B cell (primary cell): ENCODE measurements at regions not wholly inside any gene's neighbourhood (a gene's known extent, or its start where the extent isn't known, plus 50 kb on each side); places are given as distances from the start of the nearest gene placed in this dataset.

ENCODE experiments used
- ATAC-seq: fragments of 200-7000 bp; cut with Tn5 transposase; one replicate; pipeline ENCODE4 v1.10.0; 2021; ENCODE audit warnings: low read depth, mild to moderate bottlenecking, moderate number of reproducible peaks, moderate library complexity
- CTCF ChIA-PET: fragments of 350-600 bp; sonication (Branson Sonifier 250); formaldehyde crosslinking; loops from one replicate; lab custom pipeline; 2021; ENCODE audit warnings: antibody characterized with exemption, inconsistent platforms; lab: Charles Lee
- POLR2A ChIA-PET: fragments of 350-600 bp; sonication (Branson Sonifier 250); formaldehyde crosslinking; loops from one replicate; lab custom pipeline; 2021; ENCODE audit warnings: antibody characterized with exemption; lab: Charles Lee
- DNase-seq: peaks from one replicate; pipeline ENCODE4 v3.0.0; 2013
- H2AFZ ChIP-seq: 2 replicates; pipeline ENCODE4 v1.6.1; 2012; ENCODE audit warnings: mild to moderate bottlenecking, low read depth, low read length; ENCODE audit not compliant: insufficient read depth, poor library complexity, severe bottlenecking
- H3K27ac ChIP-seq, 2 donors: 1 replicate in 1 of 2; 2 replicates in 1 of 2; pipeline ENCODE4 v1.5.1; 2012 to 2013; ENCODE audit warnings: low read length in 2 of 2, mild to moderate bottlenecking in 2 of 2, moderate library complexity in 1 of 2
- H3K27me3 ChIP-seq, 4 experiments: fragments of 200-600 bp in 1 of 4; sonication (generic) in 1 of 4; replicated peaks in 1 of 4; 1 replicate in 2 of 4; 2 replicates in 2 of 4; pipeline versions ENCODE4 v1.6.1 to v1.7.0; 2013 to 2016; ENCODE audit warnings: low read length in 3 of 4, mild to moderate bottlenecking in 2 of 4, mixed read lengths in 1 of 4, moderate library complexity in 1 of 4; ENCODE audit not compliant: insufficient read depth in 4 of 4, control insufficient read depth in 3 of 4; ENCODE audit errors: control extremely low read depth in 1 of 4
- H3K36me3 ChIP-seq, 2 experiments: replicated peaks in 1 of 2; 1 replicate in 1 of 2; 2 replicates in 1 of 2; pipeline versions ENCODE4 v1.6.1 to v1.7.1; 2013; ENCODE audit warnings: low read length in 1 of 2; ENCODE audit not compliant: insufficient read depth in 2 of 2, control insufficient read depth in 1 of 2; ENCODE audit errors: control extremely low read depth in 1 of 2, extremely low read depth in 1 of 2
- H3K4me1 ChIP-seq, 2 donors: fragments of 200-600 bp in 1 of 2; sonication (generic) in 1 of 2; 1 replicate in 1 of 2; 2 replicates in 1 of 2; pipeline versions ENCODE4 v1.5.1 to v1.6.1; 2013 to 2017; ENCODE audit warnings: low read length in 2 of 2; ENCODE audit not compliant: control insufficient read depth in 2 of 2, insufficient read depth in 2 of 2
- H3K4me2 ChIP-seq: replicated peaks from 2 replicates; pipeline ENCODE3; 2012; ENCODE audit warnings: mild to moderate bottlenecking, low read depth, low read length; ENCODE audit not compliant: poor library complexity, severe bottlenecking
- H3K4me3 ChIP-seq, 5 experiments: fragments of 200-600 bp in 1 of 5; sonication (generic) in 1 of 5; 1 replicate in 3 of 5; 2 replicates in 2 of 5; pipeline versions ENCODE4 v1.5.1 to v1.7.0; 2011 to 2016; ENCODE audit warnings: low read length in 4 of 5, mild to moderate bottlenecking in 4 of 5, low read depth in 2 of 5, control low read depth in 1 of 5, moderate library complexity in 1 of 5; ENCODE audit not compliant: insufficient read depth in 1 of 5; ENCODE audit errors: control extremely low read depth in 1 of 5, extremely low read depth in 1 of 5
- H3K79me2 ChIP-seq: fragments of 200-600 bp; sonication (generic); one replicate; pipeline ENCODE4 v1.6.0; 2016; ENCODE audit warnings: low read length; ENCODE audit not compliant: control insufficient read depth, insufficient read depth
- H3K9ac ChIP-seq: fragments of 200-600 bp; sonication (generic); 2 replicates; pipeline ENCODE4 v1.6.1; 2017; ENCODE audit warnings: mild to moderate bottlenecking, low read length, moderate library complexity
- H3K9me3 ChIP-seq, 3 donors: one replicate each; pipeline versions ENCODE4 v1.6.1 to v1.7.1; 2013; ENCODE audit warnings: low read length in 2 of 3; ENCODE audit not compliant: control insufficient read depth in 2 of 3, insufficient read depth in 1 of 3; ENCODE audit errors: control extremely low read depth in 1 of 3
- H4K20me1 ChIP-seq: 2 replicates; pipeline ENCODE4 v1.6.0; 2012; ENCODE audit warnings: mild to moderate bottlenecking, low read length; ENCODE audit not compliant: insufficient read depth, control insufficient read depth, poor library complexity, severe bottlenecking
- H3K27ac Mint-ChIP-seq: one replicate; pipeline ENCODE4 v1.8.0; 2021; ENCODE audit warnings: mixed read lengths
- H3K27me3 Mint-ChIP-seq: one replicate; pipeline ENCODE4 v1.8.0; 2021; ENCODE audit warnings: mixed read lengths
- H3K4me1 Mint-ChIP-seq: one replicate; pipeline ENCODE4 v1.8.0; 2021; ENCODE audit warnings: mixed read lengths
- H3K4me3 Mint-ChIP-seq: one replicate; pipeline ENCODE4 v1.8.0; 2021; ENCODE audit warnings: mixed read lengths
- H3K9me3 Mint-ChIP-seq: one replicate; pipeline ENCODE4 v1.8.0; 2022; ENCODE audit warnings: mixed read lengths; ENCODE audit not compliant: insufficient read depth
- CTCF ChIP-seq: fragments of 200-600 bp; IDR thresholded peaks from one replicate; pipeline ENCODE4 v1.8.0; 2022; ENCODE audit warnings: antibody characterized with exemption, mild to moderate bottlenecking
- EZH2 ChIP-seq: IDR thresholded peaks from 2 replicates; pipeline ENCODE4 v1.6.1; 2012; ENCODE audit warnings: borderline replicate concordance, low read depth, mild to moderate bottlenecking, moderate library complexity, low read length; ENCODE audit not compliant: insufficient read depth, poor library complexity, severe bottlenecking
- WGBS: methylation state at CpG from one replicate; pipeline ENCODE4 v1.1.5; 2013; ENCODE audit warnings: missing lambda C conversion rate; ENCODE audit not compliant: insufficient coverage; 5-methylcytosine and 5-hydroxymethylcytosine counted together
- intact Hi-C: fragments of 100-400 bp; cut with micrococcal nuclease; formaldehyde crosslinking; loops from one replicate; pipeline ENCODE4 v1.10.0; 2022

- Histone ChIP-seq H3K27me3 (no peaks in the 10 kb centered on the region), H3K36me3 (no peaks in the 10 kb centered on the region), H2AFZ (no peak overlapping the region), H3K4me1 (no peaks in the 10 kb centered on the region), H3K4me3 (no peak overlapping the region), H3K9ac (no peak overlapping the region), H3K79me2 (no peaks in the 10 kb centered on the region), H3K9me3 (no peaks in the 10 kb centered on the region), H3K27ac (no peak overlapping the region), H4K20me1 (no peaks in the 10 kb centered on the region), H3K4me2 (no peak overlapping the region)
- peaks cover 2% of the 10 kb centered on the region for H3K9me3 Mint-ChIP-seq
- WGBS, result no CpG with 5 or more reads among the region's 4 CpGs
- intact Hi-C loops, result no loop called here
- POLR2A ChIA-PET, result no interaction called here
- TF ChIP-seq EZH2 (no peak), CTCF (no peak)
- H3K27me3 Mint-ChIP-seq, result no peaks in the 10 kb centered on the region
- CTCF ChIA-PET, result no interaction called here
- H3K4me3 Mint-ChIP-seq, result no peak overlapping the region
- H3K27ac Mint-ChIP-seq, result no peak overlapping the region
- DNase-seq (no peak), ATAC-seq (no peak)
- H3K4me1 Mint-ChIP-seq, result no peaks in the 10 kb centered on the region
These were observed 116.1 kb upstream of the BNC2 start for GRCh38 chr9:16986556-16986955.

- no peak overlapping the region for H3K9ac ChIP-seq
- H2AFZ ChIP-seq, result no peak overlapping the region
- DNase-seq (no peak), ATAC-seq (no peak)
- Mint-ChIP-seq H3K4me1 (no peaks in the 10 kb centered on the region), H3K4me3 (no peak overlapping the region), H3K27ac (no peak overlapping the region), H3K9me3 (no peaks in the 10 kb centered on the region), H3K27me3 (no peaks in the 10 kb centered on the region)
- no peaks in the 10 kb centered on the region for H3K9me3 ChIP-seq
- H3K4me3 ChIP-seq, result no peak overlapping the region
- H3K4me2 ChIP-seq, result no peak overlapping the region
- H3K36me3 ChIP-seq, result no peaks in the 10 kb centered on the region
- intact Hi-C loops, result no loop called here
- no peak overlapping the region for H3K27ac ChIP-seq
- H4K20me1 ChIP-seq, result no peaks in the 10 kb centered on the region
- TF ChIP-seq CTCF, result no peak
- TF ChIP-seq EZH2, result no peak
- 83% methylated on average over 4 of the region's 12 CpGs for WGBS
- CTCF ChIA-PET, result no interaction called here
- no peaks in the 10 kb centered on the region for H3K27me3 ChIP-seq
- POLR2A ChIA-PET, result no interaction called here
- H3K79me2 ChIP-seq, result no peaks in the 10 kb centered on the region
- H3K4me1 ChIP-seq, result no peaks in the 10 kb centered on the region
These were observed 115.3 kb upstream of the BNC2 start for GRCh38 chr9:16985559-16986348.
